ENCODE measurements at regions not wholly inside any gene's neighbourhood (a gene's known extent, or its start where the extent isn't known, plus 50 kb on each side); places are given as distances from the start of the nearest gene placed in this dataset.

- POLR2A ChIA-PET (ENCODE audit: unreplicated experiment): no interaction called here
- DNase-seq (no peak), ATAC-seq (ENCODE audit: low read depth) (no peak)
Measured at GRCh38 chr6:164247106-164247505, 832.6 kb downstream of the QKI start.

More at GRCh38 chr6:164247106-164247505, 832.6 kb downstream of the QKI start:
- H3K79me1 ChIP-seq (ENCODE audit: low read depth in 1 of 2, low read length in 2 of 2): no peaks in the 10 kb centered on the region
- H4K91ac ChIP-seq (ENCODE audit: insufficient read depth, low read depth, low read length): no peak overlapping the region
- no peak overlapping the region for H3K18ac ChIP-seq (ENCODE audit: low read depth, low read length)
- H2BK15ac ChIP-seq (ENCODE audit: low read depth, low read length): no peak overlapping the region
- in situ Hi-C loops (cut with MboI; ENCODE audit: low sequenced_read_pairs) (no loop called here), intact Hi-C loops (cut with micrococcal nuclease) (no loop called here), dilution Hi-C loops (cut with HindIII; ENCODE audit: low sequenced_read_pairs, unreplicated experiment) (no loop called here)
- no TSS peak for BruUV-seq (replicated peaks)
- H3K9me1 ChIP-seq (ENCODE audit: insufficient read depth, low read length): no peaks in the 10 kb centered on the region
- TF ChIP-seq RCOR1 (IDR thresholded peaks at IDR 0.05; ENCODE audit: insufficient replicate concordance, low read length) (no peak), FOS (IDR thresholded peaks at IDR 0.05; ENCODE audit: low read depth, low read length) (no peak), NFE2L2 (IDR thresholded peaks at IDR 0.05; ENCODE audit: low read depth, low read length) (no peak), BHLHE40 (IDR thresholded peaks at IDR 0.05; ENCODE audit: low read depth, low read length) (no peak), CEBPB (IDR thresholded peaks at IDR 0.05; ENCODE audit: low read depth, low read length) (no peak), MAFK (IDR thresholded peaks at IDR 0.05; ENCODE audit: low read depth, low read length) (no peak), MXI1 (IDR thresholded peaks at IDR 0.05; ENCODE audit: borderline replicate concordance, low read depth, low read length) (no peak), POLR2A (IDR thresholded peaks at IDR 0.05; ENCODE audit: low read depth, low read length) (no peak), CHD1 (IDR thresholded peaks at IDR 0.05; ENCODE audit: low read depth, low read length) (no peak), RAD21 (IDR thresholded peaks at IDR 0.05; ENCODE audit: low read length) (no peak), SMC3 (IDR thresholded peaks at IDR 0.05; ENCODE audit: low read depth, low read length) (no peak), ELK1 (IDR thresholded peaks at IDR 0.05; ENCODE audit: borderline replicate concordance, low read depth, low read length) (no peak), RFX5 (IDR thresholded peaks at IDR 0.05; ENCODE audit: low read depth, low read length) (no peak), MAZ (IDR thresholded peaks at IDR 0.05; ENCODE audit: borderline replicate concordance, low read depth, low read length) (no peak)
- TF ChIP-seq, protein P1, sequence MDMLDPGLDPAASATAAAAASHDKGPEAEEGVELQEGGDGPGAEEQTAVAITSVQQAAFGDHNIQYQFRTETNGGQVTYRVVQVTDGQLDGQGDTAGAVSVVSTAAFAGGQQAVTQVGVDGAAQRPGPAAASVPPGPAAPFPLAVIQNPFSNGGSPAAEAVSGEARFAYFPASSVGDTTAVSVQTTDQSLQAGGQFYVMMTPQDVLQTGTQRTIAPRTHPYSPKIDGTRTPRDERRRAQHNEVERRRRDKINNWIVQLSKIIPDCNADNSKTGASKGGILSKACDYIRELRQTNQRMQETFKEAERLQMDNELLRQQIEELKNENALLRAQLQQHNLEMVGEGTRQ (IDR thresholded peaks at IDR 0.05; ENCODE audit: low read depth, low read length): no peak
- TF ChIP-seq, protein P2, sequence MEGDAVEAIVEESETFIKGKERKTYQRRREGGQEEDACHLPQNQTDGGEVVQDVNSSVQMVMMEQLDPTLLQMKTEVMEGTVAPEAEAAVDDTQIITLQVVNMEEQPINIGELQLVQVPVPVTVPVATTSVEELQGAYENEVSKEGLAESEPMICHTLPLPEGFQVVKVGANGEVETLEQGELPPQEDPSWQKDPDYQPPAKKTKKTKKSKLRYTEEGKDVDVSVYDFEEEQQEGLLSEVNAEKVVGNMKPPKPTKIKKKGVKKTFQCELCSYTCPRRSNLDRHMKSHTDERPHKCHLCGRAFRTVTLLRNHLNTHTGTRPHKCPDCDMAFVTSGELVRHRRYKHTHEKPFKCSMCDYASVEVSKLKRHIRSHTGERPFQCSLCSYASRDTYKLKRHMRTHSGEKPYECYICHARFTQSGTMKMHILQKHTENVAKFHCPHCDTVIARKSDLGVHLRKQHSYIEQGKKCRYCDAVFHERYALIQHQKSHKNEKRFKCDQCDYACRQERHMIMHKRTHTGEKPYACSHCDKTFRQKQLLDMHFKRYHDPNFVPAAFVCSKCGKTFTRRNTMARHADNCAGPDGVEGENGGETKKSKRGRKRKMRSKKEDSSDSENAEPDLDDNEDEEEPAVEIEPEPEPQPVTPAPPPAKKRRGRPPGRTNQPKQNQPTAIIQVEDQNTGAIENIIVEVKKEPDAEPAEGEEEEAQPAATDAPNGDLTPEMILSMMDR (conservative IDR thresholded peaks at IDR 0.05; ENCODE audit: low read depth, low read length): no peak
- no peak overlapping the region for H3K4ac ChIP-seq (ENCODE audit: low read depth, low read length)
- H2AFZ ChIP-seq (replicated peaks; ENCODE audit: low read length, poor library complexity): no peak overlapping the region
- no peaks in the 10 kb centered on the region for H3K4me1 ChIP-seq (ENCODE audit: control insufficient read depth, insufficient read depth, low read length)
- H2BK120ac ChIP-seq (ENCODE audit: low read depth, low read length): no peak overlapping the region
- no peaks in the 10 kb centered on the region for H3K36me3 ChIP-seq (ENCODE audit: control insufficient read depth, insufficient read depth, low read length)
- CTCF ChIA-PET: interaction anchor here (0.6 kb wide), 1 partner anchor 81 kb away, joined by 7 read pairs; no protein-coding TSS in a partner anchor
- no peak overlapping the region for H2AK5ac ChIP-seq (ENCODE audit: low read depth, low read length)
- H4K8ac ChIP-seq (ENCODE audit: low read depth in 2 of 2, low read length in 2 of 2): no peak overlapping the region
- no peak overlapping the region for H3K56ac ChIP-seq (ENCODE audit: extremely low read depth, insufficient read depth, low read length)
- H2BK5ac ChIP-seq (ENCODE audit: low read depth, low read length, poor library complexity, severe bottlenecking): no peak overlapping the region
- WGBS, 2 experiments (ENCODE audit: extremely low coverage in 2 of 2, insufficient read length in 1 of 2): 55% methylated on average over 4 of the region's 7 CpGs; no CpG with 5 or more reads in 1 of the 2 experiments
- H3K9ac ChIP-seq (ENCODE audit: low read depth, low read length): no peak overlapping the region
- no peak overlapping the region for H3K14ac ChIP-seq (replicated peaks; ENCODE audit: low read depth, low read length)
- H4K20me1 ChIP-seq (ENCODE audit: insufficient read depth, low read length): no peaks in the 10 kb centered on the region
- H2BK20ac ChIP-seq (ENCODE audit: low read depth, low read length): no peak overlapping the region
- H3K27ac ChIP-seq (ENCODE audit: insufficient read depth, low read length): no peak overlapping the region
- no peaks in the 10 kb centered on the region for H3K27me3 ChIP-seq (ENCODE audit: control insufficient read depth, insufficient read depth, low read length)
- no peak overlapping the region for H3K4me3 ChIP-seq (ENCODE audit: insufficient read depth, low read depth, low read length)
- H2AK9ac ChIP-seq (replicated peaks; ENCODE audit: low read depth, low read length, poor library complexity): no peak overlapping the region
- peaks cover 26% of the 10 kb centered on the region for H3K9me3 ChIP-seq (ENCODE audit: control insufficient read depth, insufficient read depth, low read length)
- H3K23ac ChIP-seq (ENCODE audit: low read depth, low read length): no peak overlapping the region
- H4K5ac ChIP-seq (ENCODE audit: low read depth, low read length): no peak overlapping the region
- no peak overlapping the region for H3K4me2 ChIP-seq (ENCODE audit: low read depth, low read length)

All from IMR-90 (cell line).